DMS153 treated with DMSO at 0.1 percent for 48 hours (cell line): ENCODE measurements at regions not wholly inside any gene's neighbourhood (a gene's known extent, or its start where the extent isn't known, plus 50 kb on each side); places are given as distances from the start of the nearest gene placed in this dataset.
"Not testable (repeated sequence)": the region's sequence is repeated elsewhere in the genome, so short reads cannot be mapped to it uniquely, and the experiment has no call there.

Experiments
- DNase-seq: peaks from one replicate; lab custom pipeline; 2025; ENCODE audit not compliant: unreplicated experiment; lab: John Stamatoyannopoulos, UW

GRCh38 chr16:88145824-88146405, 194.7 kb downstream of the BANP start:
- DNase-seq, result not testable (repeated sequence)

GRCh38 chr16:88148078-88148477, 196.8 kb downstream of the BANP start:
- DNase-seq, result not testable (repeated sequence)

- not testable (repeated sequence) for DNase-seq
Measured at GRCh38 chr16:88148682-88149081, 197.4 kb downstream of the BANP start.

GRCh38 chr16:88149158-88149603, 197.9 kb downstream of the BANP start:
- not testable (repeated sequence) for DNase-seq

GRCh38 chr16:88149663-88150062, 198.4 kb downstream of the BANP start:
- DNase-seq, result not testable (repeated sequence)

- DNase-seq, result not testable (repeated sequence)
Measured at GRCh38 chr16:88150456-88151128, 199.4 kb downstream of the BANP start.

GRCh38 chr16:88151129-88151499, 199.9 kb downstream of the BANP start:
- not testable (repeated sequence) for DNase-seq

- DNase-seq, result not testable (repeated sequence)
Measured at GRCh38 chr16:88151859-88152843, 200.9 kb downstream of the BANP start.

- not testable (repeated sequence) for DNase-seq
Measured at GRCh38 chr16:88152879-88153278, 201.6 kb downstream of the BANP start.

GRCh38 chr16:88153516-88153915, 202.3 kb downstream of the BANP start:
- not testable (repeated sequence) for DNase-seq

- DNase-seq, result not testable (repeated sequence)
Measured at GRCh38 chr16:88154886-88155285, 203.7 kb downstream of the BANP start.

- DNase-seq, result not testable (repeated sequence)
Measured at GRCh38 chr16:88155681-88156080, 204.4 kb downstream of the BANP start.

GRCh38 chr16:88156640-88157283, 205.5 kb downstream of the BANP start:
- DNase-seq, result not testable (repeated sequence)

- DNase-seq, result not testable (repeated sequence)
Measured at GRCh38 chr16:88157686-88158085, 206.5 kb downstream of the BANP start.

GRCh38 chr16:88158256-88159045, 207.2 kb downstream of the BANP start:
- not testable (repeated sequence) for DNase-seq

- DNase-seq, result not testable (repeated sequence)
Measured at GRCh38 chr16:88159046-88159896, 208.0 kb downstream of the BANP start.

- DNase-seq, result not testable (repeated sequence)
Measured at GRCh38 chr16:88159897-88160335, 208.7 kb downstream of the BANP start.

GRCh38 chr16:88161191-88161590, 210.0 kb downstream of the BANP start:
- not testable (repeated sequence) for DNase-seq
